Vagina (tissue), 2 donors: ENCODE measurements at regions not wholly inside any gene's neighbourhood (a gene's known extent, or its start where the extent isn't known, plus 50 kb on each side); places are given as distances from the start of the nearest gene placed in this dataset.
A peak's percentile ranks its signal among the peaks of the same experiment; 100 is the strongest.

Source experiments
- DNase-seq, 2 donors: peaks; one replicate each; pipeline ENCODE4 v3.0.0-alpha.2; 2017; ENCODE audit errors: extremely low spot score in 2 of 2
- H3K27ac ChIP-seq: fragments of 200-600 bp; sonication (generic); one replicate; pipeline ENCODE4 v1.5.1; 2019
- H3K27me3 ChIP-seq: fragments of 200-600 bp; sonication (generic); one replicate; pipeline ENCODE4 v1.5.1; 2019
- H3K36me3 ChIP-seq, 2 donors: fragments of 200-600 bp; sonication (generic); one replicate each; pipeline ENCODE4 v1.5.1; 2017 to 2019
- H3K4me1 ChIP-seq: fragments of 200-600 bp; sonication (generic); one replicate; pipeline ENCODE4 v1.5.1; 2019
- H3K4me3 ChIP-seq, 2 donors: fragments of 200-600 bp; sonication (generic); 1 replicate in 1 of 2; 2 replicates in 1 of 2; pipeline ENCODE4 v1.5.1; 2016 to 2019
- H3K9me3 ChIP-seq: fragments of 200-600 bp; sonication (generic); one replicate; pipeline ENCODE4 v1.5.1; 2019
- POLR2A ChIP-seq, 2 donors: fragments of 450-650 bp; IDR thresholded peaks; one replicate each; pipeline ENCODE4 v1.6.1; 2017; ENCODE audit warnings: antibody characterized with exemption in 2 of 2, mild to moderate bottlenecking in 2 of 2, moderate library complexity in 2 of 2
- POLR2AphosphoS5 ChIP-seq, 2 donors: sonication (generic); formaldehyde crosslinking; IDR thresholded peaks; one replicate each; pipeline ENCODE4 v1.9.0; 2017; ENCODE audit warnings: antibody characterized with exemption in 2 of 2, mild to moderate bottlenecking in 2 of 2, low read depth in 1 of 2; ENCODE audit not compliant: insufficient read depth in 1 of 2
- intact Hi-C: fragments of 100-400 bp; cut with DNase I; formaldehyde crosslinking; loops from one replicate; pipeline ENCODE4 v1.15.1; 2023
- TF ChIP-seq, protein P1 (sequence below), 3 experiments: fragments of 450-650 bp in 2 of 3; fragments of 200-600 bp in 1 of 3; sonication (generic) in 1 of 3; IDR thresholded peaks; one replicate each; pipeline ENCODE4 v1.5.1; 2017 to 2019; ENCODE audit warnings: antibody characterized with exemption in 3 of 3, mild to moderate bottlenecking in 2 of 3, moderate library complexity in 2 of 3

DNA sequence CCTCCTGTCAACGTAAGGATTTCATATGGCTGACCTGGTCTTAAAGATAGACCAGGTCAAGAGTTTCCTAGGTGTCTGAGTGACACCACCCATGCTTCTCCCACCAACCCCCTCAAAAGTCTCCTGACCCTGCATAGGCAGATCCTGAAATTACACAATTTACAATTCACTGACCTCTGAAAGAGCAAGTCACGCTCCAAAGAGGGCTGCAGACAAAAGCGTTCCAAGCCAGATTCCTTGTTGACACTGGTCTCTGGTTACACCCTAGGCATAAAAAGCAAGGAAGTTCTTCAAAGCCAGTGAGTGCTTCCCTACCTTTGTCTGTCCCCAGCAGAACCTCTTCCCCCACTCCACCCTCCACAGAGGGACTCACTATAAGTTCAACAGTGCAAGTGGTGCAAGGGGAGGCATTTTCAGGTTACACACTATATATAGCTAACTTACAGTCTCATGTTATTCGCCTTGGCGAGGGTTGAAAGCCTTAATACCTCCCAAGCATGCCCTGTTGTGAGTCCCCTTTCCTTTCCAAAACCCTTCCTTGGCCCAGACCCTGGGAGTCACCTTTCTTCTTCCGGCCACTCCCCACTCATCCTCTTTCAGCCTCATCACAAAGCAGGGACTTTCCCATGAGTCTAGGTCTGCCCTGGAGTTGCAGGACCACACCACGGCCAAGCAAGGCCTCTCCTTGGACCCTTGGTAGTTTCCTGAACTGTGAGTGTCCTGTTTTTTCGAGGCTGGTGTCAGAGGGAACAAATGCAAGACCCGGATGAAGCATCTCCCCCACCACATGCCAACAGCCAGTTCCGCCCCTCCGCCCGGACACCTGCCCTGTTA lies 58.0 kb upstream of the KLF3 start:
- Histone ChIP-seq H3K27me3 (no peaks in the 10 kb centered on the region), H3K4me1 (peaks cover 27% of the 10 kb centered on the region), H3K36me3 (no peaks in the 10 kb centered on the region), H3K4me3 (no peak overlapping the region), H3K9me3 (no peaks in the 10 kb centered on the region), H3K27ac (no peak overlapping the region)
- no peak for DNase-seq
- intact Hi-C loops: no loop called here
- TF ChIP-seq POLR2AphosphoS5 (IDR thresholded peaks at IDR 0.05; ENCODE audit: insufficient read depth in 1 of 2, low read depth in 1 of 2) (no peak), POLR2A (IDR thresholded peaks at IDR 0.05) (no peak)
- TF ChIP-seq, protein P1, sequence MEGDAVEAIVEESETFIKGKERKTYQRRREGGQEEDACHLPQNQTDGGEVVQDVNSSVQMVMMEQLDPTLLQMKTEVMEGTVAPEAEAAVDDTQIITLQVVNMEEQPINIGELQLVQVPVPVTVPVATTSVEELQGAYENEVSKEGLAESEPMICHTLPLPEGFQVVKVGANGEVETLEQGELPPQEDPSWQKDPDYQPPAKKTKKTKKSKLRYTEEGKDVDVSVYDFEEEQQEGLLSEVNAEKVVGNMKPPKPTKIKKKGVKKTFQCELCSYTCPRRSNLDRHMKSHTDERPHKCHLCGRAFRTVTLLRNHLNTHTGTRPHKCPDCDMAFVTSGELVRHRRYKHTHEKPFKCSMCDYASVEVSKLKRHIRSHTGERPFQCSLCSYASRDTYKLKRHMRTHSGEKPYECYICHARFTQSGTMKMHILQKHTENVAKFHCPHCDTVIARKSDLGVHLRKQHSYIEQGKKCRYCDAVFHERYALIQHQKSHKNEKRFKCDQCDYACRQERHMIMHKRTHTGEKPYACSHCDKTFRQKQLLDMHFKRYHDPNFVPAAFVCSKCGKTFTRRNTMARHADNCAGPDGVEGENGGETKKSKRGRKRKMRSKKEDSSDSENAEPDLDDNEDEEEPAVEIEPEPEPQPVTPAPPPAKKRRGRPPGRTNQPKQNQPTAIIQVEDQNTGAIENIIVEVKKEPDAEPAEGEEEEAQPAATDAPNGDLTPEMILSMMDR (IDR thresholded peaks at IDR 0.05): no peak

DNA sequence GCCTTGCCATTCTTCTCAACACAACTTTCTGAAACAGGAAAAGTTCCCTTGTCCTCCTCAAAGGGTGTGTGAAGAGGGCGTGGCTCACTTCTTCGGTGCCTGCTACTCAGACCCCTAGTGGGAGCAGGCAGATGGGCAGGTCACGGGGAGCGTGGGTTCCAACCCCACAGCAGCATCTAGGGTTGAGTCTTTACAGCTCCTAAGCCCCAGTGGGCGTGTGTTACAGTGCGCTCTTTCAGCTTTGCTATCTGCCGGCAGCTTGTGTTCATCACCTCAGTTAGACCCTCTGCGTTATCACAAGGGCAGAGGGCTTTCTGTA lies 57.5 kb upstream of the KLF3 start:
- Histone ChIP-seq H3K27ac (no peak overlapping the region), H3K4me1 (peaks cover 33% of the 10 kb centered on the region), H3K4me3 (no peak overlapping the region), H3K27me3 (no peaks in the 10 kb centered on the region), H3K9me3 (no peaks in the 10 kb centered on the region), H3K36me3 (no peaks in the 10 kb centered on the region)
- intact Hi-C loops: no loop called here
- TF ChIP-seq POLR2A (IDR thresholded peaks at IDR 0.05) (no peak), POLR2AphosphoS5 (IDR thresholded peaks at IDR 0.05; ENCODE audit: insufficient read depth in 1 of 2, low read depth in 1 of 2) (no peak)
- TF ChIP-seq, protein P1 (IDR thresholded peaks at IDR 0.05): no peak
- no peak for DNase-seq

DNA sequence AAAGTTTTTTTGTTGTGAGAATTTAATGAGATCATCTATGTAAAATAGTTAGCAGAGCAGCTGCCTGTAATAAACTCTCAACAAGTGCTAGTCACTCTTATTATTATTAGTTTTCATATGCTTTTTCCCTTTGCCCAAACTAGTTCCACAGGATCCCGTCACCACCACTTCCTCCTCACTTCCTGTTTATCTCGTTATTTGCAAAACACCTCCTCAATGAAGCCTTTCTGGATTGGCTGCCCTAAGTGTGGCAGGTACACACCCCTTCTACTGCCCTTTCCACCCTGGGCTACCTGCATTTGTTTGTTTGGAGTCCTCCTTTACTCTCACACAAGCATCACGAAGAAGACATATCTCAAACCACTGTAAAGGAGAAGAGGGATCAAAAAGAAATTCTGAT lies 54.4 kb upstream of the KLF3 start:
- H3K27me3 ChIP-seq: no peaks in the 10 kb centered on the region
- no peak for DNase-seq
- H3K27ac ChIP-seq: peak overlapping the region; percentile 55
- H3K4me1 ChIP-seq: peaks cover 55% of the 10 kb centered on the region
- TF ChIP-seq POLR2A (IDR thresholded peaks at IDR 0.05) (no peak), POLR2AphosphoS5 (IDR thresholded peaks at IDR 0.05; ENCODE audit: insufficient read depth in 1 of 2, low read depth in 1 of 2) (no peak)
- TF ChIP-seq, protein P1 (IDR thresholded peaks at IDR 0.05): no peak
- H3K36me3 ChIP-seq: no peaks in the 10 kb centered on the region
- H3K4me3 ChIP-seq: no peak overlapping the region
- intact Hi-C loops: no loop called here
- no peaks in the 10 kb centered on the region for H3K9me3 ChIP-seq

DNA sequence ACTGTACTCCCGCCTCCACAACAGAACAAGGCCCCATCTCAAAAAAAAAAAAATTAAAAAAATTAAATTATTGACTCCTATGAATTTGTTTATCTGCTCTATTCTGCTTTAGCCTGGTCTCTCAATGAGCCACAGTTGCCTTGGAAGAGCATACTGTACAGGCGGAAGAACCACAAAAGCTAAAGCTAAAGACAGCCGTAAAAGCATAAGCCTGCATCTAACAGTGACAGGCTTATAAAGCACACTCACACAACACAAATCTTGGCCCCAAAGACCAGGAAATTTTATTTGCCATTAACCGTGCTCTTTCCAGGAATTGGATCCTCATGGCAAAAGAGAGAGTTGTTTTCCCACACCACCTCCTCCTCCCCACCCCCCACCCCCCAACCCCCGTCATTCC lies 53.5 kb upstream of the KLF3 start:
- Histone ChIP-seq H3K36me3 (no peaks in the 10 kb centered on the region), H3K27ac (peak overlapping the region; percentile 55), H3K4me1 (peaks cover 54% of the 10 kb centered on the region), H3K4me3 (no peak overlapping the region), H3K9me3 (no peaks in the 10 kb centered on the region), H3K27me3 (no peaks in the 10 kb centered on the region)
- intact Hi-C loops: no loop called here
- DNase-seq: no peak
- TF ChIP-seq POLR2A (IDR thresholded peaks at IDR 0.05): no peak
- no peak for TF ChIP-seq POLR2AphosphoS5 (IDR thresholded peaks at IDR 0.05; ENCODE audit: insufficient read depth in 1 of 2, low read depth in 1 of 2)
- TF ChIP-seq, protein P1 (IDR thresholded peaks at IDR 0.05): no peak

DNA sequence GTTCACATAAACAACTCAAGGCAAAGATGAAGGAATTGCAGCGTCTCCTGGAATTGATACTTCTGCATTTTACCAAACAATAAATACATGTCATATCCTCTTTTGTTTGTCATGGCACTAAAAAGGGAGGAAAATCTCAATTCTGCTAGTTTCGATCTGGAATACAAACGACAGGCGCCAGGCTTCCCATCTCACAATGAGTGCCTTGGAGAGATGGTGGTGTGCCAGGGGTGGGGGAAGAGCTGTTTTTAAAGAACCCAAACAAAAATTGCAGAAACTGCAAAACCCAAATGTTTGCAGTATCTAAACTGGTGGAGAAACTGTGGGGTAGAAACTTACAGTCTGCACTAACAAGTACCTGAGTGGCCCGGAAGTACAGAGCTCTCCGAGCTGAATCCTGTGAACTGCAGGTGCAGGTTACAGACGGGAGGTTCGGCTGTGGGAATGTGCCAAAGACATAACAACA lies 53.0 kb upstream of the KLF3 start:
- intact Hi-C loops: no loop called here
- Histone ChIP-seq H3K4me3 (no peak overlapping the region), H3K4me1 (peaks cover 49% of the 10 kb centered on the region), H3K36me3 (no peaks in the 10 kb centered on the region), H3K27ac (peak overlapping the region; percentile 55), H3K27me3 (no peaks in the 10 kb centered on the region), H3K9me3 (no peaks in the 10 kb centered on the region)
- no peak for TF ChIP-seq POLR2AphosphoS5 (IDR thresholded peaks at IDR 0.05; ENCODE audit: insufficient read depth in 1 of 2, low read depth in 1 of 2)
- TF ChIP-seq, protein P1 (IDR thresholded peaks at IDR 0.05): no peak
- no peak for TF ChIP-seq POLR2A (IDR thresholded peaks at IDR 0.05)
- no peak for DNase-seq
